ENCODE measurements at regions not wholly inside any gene's neighbourhood (a gene's known extent, or its start where the extent isn't known, plus 50 kb on each side); places are given as distances from the start of the nearest gene placed in this dataset.
A peak's percentile ranks its signal among the peaks of the same experiment; 100 is the strongest.
"Not testable (repeated sequence)": the region's sequence is repeated elsewhere in the genome, so short reads cannot be mapped to it uniquely, and the experiment has no call there.

DNA sequence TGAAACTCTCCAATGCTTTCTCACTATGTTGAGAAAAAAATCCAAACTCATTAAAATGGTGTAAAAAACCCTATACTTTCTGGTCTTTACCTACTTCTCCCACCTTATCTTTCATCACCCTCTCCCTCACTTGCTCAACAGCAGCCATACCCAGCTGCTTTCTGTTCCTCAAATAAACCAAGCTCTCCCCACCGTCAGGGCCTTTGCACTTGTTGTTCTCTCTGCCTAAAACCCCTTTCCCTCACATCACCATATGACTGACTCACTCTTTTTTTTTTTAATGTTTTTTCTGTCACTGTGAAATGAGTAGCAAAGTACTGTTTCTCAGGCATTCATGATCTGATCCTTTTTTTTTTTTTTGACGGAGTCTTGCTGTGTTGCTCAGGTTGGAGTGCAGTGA is 122.3 kb upstream of the TMEM164 start:
- no peak for DNase-seq

DNA sequence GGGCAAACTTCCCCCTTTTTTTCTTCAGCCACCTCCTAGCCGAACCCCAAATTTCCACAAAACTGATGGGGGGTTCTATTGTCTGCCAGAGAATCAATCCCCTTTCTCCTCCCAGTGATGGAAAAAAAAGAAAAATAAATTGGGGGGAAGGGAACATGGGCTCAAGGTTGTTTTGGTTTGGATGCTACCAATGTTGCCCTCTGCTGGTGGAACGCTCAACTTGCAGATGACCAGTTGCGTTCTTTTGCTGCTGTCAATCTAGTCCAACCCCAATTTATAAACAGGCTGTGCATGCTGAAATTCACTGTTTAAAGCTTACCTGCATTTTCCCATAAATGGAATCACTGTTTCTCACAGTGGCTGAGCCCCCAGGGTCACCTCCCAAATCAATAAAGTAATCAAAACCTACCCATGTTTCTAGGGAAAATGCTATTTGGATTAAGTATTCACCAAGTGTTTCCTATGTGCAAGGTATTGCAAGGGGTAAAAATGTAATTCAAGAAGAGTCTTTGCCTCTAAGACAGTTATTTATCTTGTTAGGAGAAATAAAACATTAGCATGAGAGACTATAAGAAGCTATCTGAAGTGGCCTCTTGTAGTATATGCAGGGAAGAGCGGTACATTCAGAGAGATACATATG is 116.7 kb upstream of the TMEM164 start:
- peak; percentile 63 for DNase-seq

DNA sequence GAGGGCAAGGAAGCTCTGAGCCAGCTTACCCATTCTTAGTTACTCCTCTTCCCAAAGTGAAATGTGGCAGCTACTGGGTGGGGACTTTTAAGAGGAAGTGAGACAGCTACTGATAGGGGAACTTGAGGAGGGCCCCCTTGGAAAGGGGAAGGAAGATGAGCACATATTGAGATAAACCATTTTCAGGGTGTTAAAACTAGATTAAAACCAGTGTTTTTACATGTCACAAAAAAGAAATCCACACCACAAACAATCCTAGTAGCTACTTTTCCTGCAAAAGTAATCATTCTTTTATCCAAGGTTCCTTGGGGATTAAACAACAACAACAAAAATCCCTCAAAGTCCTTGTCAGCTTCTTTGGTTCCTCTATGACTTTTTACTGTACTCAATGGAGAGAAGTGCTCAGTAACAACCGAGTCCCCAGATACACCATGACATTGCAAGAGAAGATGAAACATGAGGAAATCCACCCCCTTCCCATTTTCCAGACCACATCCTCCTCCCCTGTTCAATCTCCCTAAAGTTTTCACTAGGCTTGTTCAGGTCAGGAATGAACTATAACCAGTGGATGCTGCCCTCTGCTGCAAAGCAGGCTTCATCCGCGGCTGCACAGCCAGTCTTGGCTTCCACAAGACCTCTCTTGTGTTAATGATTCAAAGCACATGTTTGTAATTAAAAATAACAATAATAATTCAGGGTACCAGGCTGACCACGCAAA is 113.5 kb upstream of the TMEM164 start:
- no peak for DNase-seq

DNA sequence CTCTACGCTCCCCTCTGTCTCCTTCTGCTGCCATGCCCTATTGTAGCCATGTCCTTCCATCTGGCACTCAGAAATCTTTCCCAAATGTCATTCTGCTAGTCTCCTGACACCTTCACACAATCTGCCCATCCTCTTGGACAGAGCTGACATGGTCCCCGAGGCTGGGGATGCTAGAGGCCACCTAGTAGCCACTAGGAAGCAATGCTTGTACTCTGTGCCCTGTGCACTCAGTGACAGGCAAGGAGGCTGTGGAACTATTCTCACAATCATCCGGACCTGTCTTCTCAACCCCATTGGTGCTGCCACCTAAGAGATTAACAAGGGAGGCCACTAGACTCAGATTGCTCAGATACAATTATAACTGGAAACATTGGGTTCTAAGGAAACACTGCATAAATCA is 112.6 kb upstream of the TMEM164 start:
- no peak for DNase-seq

DNA sequence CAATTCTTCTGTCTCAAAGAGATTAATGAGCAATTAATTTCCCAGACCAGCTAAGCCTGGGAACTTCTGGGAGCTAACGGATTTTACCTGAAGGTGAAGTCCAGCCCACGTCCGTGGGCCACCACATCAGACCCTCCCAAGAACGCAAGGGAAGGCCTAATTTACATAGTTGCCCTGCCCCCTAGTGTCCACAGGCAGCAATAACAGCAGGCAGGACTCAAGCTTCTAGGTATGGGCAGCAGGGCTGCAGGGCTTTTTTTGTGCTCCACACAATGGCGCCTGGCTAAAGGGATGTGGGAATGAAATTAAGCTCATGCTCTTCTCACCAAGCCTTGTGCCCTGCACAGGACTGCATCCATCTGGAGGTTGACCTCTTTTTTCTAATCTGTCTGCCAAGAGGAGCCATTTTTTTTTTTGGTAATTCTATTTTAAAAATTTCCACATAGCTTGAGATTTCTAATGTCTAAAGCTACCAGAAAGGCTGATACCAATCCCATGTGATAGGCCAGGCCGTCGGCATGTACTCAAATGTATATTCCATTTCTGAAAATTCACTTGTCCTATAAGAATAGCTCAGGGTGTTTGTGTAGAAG is 111.9 kb upstream of the TMEM164 start:
- DNase-seq: peak; percentile 74

DNA sequence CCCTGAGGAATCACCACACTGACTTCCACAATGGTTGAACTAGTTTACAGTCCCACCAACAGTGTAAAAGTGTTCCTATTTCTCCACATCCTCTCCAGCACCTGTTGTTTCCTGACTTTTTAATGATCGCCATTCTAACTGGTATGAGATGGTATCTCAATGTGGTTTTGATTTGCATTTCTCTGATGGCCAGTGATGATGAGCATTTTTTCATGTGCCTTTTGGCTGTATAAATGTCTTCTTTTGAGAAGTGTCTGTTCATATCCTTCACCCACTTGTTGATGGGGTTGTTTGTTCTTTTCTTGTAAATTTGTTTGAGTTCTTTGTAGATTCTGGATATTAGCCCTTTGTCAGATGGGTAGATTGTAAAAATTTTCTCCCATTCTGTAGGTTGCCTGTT is 106.9 kb upstream of the TMEM164 start:
- not testable (repeated sequence) for DNase-seq

DNA sequence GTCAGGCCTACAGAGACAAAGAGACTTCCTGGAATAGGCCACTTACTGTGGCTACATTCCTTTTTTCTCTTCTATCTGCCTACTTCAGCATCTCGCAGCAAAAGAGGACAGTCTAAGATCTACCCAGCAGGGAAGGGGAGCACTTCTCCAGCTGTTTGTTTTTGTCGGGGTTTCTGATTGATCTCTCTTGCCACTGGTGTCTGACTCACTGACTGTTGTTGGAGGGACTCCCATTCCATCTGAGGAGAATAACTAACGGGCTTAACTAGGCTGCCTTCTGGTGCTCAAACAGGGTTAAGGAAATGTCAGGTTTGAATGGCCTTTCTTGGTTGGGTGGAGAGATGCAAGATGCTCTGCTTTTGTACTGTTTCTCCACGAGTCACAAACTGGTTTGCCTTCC is 100.2 kb upstream of the TMEM164 start:
- DNase-seq: no peak

DNA sequence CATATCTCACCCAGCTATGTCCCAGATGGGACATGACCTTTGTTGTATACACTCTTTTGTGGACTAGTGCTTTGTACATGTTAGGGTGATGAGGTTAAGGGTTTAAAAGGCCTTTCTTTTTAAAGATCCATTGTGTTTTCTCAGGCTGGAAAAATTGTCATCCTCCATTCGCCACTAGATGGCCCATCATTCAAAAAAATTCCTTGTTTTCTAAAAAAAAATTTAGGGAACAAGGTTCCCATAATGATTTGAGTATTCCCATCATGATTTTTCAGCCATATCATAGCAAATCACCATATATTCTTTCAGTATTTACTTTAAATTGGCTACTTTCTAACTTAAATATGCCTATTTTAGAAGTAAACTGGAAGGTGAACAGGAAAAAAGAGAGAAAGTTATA is 91.9 kb upstream of the TMEM164 start:
- peak; percentile 19 for DNase-seq

DNA sequence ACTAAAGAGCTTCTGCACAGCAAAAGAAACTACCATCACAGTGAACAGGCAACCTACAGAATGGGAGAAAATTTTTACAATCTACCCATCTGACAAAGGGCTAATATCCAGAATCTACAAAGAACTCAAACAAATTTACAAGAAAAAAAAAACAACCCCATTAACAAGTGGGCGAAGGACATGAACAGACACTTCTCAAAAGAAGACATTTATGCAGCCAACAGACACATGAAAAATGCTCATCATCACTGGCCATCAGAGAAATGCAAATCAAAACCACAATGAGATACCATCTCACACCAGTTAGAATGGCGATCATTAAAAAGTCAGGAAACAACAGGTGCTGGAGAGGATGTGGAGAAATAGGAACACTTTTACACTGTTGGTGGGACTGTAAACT is 89.9 kb upstream of the TMEM164 start:
- not testable (repeated sequence) for DNase-seq

DNA sequence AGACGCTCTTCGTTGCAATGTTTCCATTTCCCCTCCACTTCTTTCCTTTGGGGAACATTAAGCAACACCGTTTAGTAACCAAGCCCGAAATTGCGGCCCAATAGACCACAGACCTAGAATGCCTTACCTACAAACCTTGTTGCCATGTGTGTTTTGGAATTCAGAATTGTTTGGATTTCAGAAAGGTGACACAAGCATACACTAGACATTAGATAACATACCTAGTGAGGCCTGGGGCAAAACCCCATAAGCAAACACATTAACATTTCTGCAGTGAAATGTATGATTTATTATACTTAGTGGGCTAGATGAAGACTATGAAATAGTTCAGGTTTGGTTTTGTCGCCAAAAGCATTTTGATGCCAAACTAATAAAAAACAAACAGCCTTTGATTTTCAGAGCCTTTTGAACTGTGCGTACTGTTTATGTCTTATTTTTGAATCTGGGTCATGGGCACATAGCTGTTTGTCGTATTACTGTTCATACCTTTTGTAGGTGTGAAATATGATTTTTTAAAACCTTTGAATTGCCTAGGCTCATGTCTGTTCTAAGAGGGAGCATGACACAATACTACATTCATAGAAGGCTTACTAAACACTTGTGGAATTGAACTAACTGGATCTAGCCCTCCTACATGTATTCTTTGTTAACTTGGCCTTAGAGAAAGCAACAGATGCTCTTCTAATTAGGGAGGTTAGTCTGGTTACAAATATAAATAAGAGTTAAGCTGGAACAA is 88.6 kb upstream of the TMEM164 start:
- no peak for DNase-seq

DNA sequence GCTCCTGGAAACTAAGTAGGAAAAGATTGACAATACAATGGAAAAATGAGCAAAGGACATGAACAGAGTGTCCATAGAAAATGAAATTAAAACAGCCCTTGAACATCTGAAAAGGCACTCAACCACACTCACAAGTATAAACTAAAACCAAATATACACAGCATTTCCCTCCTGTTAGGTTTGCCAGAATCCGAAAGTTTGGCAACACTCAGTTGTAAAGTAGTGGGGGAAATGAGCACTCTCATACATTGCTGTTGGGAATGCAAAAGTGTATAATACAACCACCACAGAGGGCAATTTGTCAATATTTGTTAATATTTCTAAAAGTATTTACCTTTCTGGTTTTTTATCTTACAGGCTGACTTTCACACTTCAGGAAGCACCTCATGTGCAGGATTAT is 84.2 kb upstream of the TMEM164 start:
- peak; percentile 62 for DNase-seq

DNA sequence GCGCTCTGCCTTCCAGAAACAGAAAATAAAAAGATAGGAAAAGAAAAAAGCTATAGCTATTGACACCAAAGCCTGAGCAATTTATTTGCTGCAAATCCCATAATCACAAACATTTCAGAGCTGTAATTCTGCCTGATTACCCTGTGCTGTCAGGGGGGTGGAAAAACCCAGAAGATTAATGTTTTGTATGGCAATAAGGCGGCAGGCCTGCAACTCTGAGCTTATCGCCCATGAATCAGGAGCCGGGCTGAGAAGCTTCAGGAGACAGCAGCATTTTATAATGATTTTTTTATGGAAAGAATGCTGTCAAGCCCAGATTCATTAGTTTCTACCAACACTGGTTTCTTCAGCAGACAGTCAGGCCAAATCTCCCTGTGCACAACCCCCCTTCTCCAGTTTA is 82.6 kb upstream of the TMEM164 start:
- no peak for DNase-seq

DNA sequence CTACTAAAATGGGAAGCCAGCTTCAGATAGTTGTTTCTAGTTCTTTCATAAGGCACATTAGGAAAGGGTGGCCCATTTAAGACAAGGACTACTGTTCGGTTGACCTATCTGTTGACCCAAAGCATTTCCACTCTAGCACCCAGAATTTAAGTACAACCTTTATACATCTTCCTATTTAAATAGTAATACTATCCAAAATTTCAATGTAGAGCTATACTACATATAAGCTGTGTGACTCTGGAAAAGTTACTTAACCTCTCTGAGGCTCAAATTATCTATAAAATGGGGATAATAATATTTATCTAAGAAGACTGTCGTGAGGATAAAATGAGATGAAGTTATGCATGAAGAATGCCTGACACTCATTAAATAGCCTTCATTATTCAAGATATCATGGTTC is 82.0 kb upstream of the TMEM164 start:
- DNase-seq: no peak

DNA sequence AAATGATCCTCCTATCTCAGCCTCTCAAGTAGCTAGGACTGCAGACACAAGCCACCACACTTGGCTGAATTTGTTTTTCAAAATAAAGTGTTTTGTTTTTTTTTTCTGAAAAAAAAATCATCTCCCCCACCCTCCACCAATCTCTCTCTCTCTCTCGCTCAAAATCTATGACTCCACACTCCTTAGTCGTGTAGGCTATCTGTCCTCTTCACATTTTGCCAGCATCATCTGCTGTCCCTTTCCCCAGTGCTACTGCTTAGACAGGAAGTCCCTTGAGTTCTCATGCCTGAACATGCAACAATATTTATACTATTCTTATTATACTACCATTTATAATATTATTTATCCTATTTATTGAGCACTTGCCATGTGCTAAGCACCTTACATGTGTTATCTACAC is 80.7 kb upstream of the TMEM164 start:
- no peak for DNase-seq

DNA sequence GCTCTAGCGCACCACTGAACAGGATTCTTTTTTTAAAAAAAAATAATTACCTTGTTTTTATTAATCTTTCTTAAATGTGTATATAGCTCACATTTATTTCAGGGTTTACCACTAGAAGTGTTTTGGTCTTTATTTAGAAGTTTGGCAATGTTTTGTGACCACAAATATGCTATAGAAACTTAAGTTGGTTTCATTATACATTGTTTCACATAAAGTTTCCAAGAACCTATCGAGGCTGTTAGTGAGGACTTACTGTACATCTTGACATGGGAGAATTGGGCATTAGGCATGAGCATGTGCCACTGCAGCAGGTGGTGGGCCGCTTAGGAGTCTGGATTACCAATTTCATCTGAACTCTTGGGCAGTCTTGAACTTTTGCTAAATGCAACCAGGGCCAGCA is 77.9 kb upstream of the TMEM164 start:
- DNase-seq: not testable (repeated sequence)

DNA sequence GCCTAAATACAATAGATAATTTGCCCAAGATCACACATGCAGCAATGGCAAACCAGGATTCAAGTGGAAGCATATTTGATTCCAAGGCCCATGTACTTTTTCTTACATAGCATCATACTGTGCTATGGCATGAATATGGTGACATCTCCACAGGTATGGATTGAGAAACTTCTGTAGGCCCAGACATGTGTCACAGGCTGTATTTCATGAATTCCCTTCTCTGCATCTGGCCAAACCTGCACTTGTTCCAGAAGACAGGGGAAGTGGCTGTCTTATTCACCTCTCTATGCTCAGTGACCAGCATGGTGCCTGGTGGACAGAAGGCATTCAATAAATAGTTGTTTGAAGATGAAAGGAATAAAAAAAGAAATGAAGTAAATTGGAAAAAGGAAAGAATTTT is 77.3 kb upstream of the TMEM164 start:
- no peak for DNase-seq

DNA sequence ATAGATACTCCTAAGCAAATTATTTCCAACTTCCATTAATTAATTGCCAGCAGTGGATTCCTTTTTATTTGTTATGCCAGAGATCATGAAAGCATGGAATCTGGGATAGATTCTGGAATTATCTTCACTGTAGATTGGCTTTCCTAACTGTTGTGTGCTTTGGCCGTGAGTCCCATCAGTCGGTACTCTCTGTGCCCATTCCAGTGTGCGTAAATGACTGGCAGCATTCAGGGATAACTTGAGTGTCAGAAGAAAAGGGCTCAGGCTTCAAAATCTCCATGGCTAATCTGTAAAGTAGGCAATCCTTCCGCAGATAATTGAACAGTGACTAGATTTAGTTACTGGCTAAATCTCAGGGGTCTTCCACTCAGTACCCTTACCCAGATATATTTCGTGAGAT is 76.8 kb upstream of the TMEM164 start:
- no peak for DNase-seq

DNA sequence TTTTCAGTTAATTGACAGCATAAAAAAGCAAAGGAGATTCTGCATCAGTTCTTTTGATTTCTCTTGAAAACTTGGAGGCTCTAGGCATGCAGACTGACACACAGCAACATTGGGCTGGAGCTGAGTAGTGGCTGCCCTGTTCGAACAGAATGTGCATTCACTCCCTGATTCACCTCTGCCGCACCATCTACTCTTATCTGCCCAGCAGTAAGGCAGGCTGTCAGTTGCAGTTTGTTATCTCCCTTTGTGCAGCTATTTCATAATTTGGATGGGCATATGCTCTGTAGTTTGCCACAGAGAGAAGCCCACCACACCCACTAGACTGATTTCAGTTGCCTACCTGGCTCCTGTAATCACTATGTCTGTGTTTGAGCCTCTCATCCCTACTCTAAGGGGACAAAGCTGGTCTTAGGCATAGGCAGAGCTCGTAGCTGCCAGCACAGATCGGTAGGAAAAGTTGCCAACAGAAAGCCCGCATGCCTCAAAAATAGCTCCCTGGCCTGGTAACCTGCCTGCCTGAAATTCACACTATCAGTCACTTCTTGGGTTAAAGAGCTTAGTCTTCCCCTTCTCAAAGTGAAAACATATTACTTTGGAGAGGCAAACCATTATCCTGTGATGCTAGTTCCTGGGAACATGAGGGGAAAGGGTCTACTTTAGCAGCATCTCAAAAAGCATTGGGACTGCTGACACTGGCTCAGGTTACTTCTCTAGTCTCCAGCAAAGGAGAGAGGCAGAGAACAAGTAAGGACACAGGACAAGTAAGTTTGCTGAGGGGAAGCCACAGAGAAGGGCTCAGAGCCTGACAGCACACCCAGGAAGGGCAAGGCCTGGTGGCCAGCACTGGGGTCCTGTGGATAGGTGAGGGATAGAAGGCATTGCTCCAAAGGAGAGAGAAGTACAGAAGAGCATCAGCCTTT is 75.9 kb upstream of the TMEM164 start:
- no peak for DNase-seq

DNA sequence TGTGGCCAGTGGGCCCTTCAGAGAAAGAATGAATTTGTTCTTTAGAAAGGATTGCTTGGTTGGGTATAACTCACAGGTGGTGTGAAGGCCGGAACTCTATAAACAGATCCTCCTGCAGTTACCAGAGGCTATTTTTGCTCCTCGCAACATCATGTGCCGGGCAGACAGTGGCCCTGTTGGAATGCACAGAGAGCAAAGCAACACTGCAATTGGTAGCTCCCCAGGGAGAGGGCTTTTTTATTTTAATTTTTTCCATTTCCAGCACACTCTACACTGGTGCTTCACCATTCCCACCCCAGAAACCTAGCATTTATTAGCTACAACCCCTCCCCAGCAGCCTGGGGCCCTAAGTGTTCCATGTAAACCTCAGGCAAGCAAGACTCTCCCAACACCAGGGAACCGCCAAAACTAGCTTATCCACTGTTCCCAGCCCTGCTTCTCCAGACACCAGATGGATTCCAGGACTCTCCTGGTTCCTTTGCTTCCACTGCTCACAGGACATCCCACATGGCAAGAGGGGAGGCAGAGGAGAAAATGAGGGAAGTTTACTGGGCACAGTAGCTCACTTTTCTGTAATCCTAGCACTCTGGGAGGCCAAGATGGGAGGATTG is 75.1 kb upstream of the TMEM164 start:
- DNase-seq: no peak

DNA sequence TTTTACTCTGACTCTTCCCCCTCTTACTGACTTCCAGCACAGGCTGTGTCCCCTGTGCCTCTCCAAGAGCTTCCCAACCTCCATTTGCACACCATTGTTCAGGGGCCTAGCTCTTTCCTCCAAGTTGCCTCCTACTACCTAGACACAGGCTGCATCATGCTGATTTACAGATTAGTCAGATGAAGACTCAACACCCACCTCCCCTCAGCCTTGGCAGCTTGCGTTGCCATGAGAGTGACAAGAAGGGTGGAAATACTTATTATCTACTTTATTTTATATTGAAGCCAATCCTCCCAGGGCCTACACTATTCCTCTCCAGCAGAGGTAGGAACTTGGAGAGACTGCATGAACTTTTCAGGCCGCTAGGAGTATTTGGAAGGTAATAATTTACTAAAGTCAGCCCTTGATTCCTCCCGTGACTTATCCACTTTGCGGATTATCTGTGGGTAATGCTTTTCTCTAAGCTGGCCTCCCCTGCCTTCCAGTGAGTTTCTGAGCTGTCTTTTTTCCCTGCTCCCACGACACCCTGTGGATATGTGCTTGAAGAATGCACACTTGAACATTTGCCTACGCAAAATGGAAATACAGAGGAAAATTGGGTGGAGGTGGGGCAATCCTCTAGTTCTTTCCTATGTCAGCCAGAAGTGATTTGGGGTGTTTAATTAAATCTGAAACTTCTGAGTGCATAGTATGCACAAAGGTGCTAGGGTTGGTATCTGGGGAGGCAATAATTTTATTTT is 74.1 kb upstream of the TMEM164 start:
- DNase-seq: no peak

DNA sequence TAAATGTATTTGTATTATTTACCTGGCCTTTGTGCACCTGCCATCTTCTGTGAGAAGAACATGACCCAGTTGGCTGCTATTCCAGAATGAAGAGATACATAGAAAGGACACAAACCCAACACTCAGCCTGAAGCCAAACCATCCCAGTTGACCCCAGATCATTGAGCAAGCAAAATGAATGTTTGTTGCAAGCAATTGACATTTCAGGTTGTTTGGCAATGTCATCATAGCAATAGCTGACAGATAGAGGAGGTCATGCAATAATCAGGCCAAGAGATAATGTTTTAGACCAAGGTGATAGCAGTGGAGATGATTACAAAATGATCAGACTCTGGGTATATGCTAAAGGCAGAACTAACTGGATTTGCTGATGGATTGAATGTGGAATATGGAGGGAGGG is 71.2 kb upstream of the TMEM164 start:
- no peak for DNase-seq

DNA sequence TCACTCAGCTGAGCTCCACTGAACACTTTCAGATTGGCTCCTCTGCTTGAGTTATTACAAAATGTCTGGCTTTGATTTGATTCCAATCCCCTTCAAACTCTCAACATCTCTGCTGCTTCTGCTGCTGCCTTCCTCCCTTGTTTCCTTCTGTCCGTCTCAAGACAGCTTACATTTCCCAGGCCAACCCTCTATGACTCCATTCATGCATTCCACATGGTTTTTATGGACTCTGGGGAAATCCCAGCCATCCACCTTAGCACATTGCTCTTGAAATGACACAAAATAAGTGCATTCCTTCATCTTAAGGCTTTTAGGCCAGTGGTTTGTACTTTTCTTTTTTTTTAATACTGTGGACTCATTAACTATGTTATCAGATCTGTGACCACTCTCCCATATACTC is 68.5 kb upstream of the TMEM164 start:
- DNase-seq: no peak

All from DMS53 (cell line).